ENCODE measurements at regions not wholly inside any gene's neighbourhood (a gene's known extent, or its start where the extent isn't known, plus 50 kb on each side); places are given as distances from the start of the nearest gene placed in this dataset.

- H3K27me3 ChIP-seq (replicated peaks in 1 of 4; ENCODE audit: control insufficient read depth in 3 of 4, extremely low read depth in 1 of 4, insufficient read depth in 3 of 4, low read length in 3 of 4), result peaks cover 0 to 5% (median 0%) of the 10 kb centered on the region in 4 experiments; a peak in 2 of 7 replicates
- no peak overlapping the region for H2BK12ac ChIP-seq (ENCODE audit: low read depth, low read length)
- no peak overlapping the region for H3K4me2 ChIP-seq (ENCODE audit: insufficient read depth in 1 of 2, low read depth in 2 of 2, low read length in 2 of 2)
- no peak overlapping the region for H3K23ac ChIP-seq (ENCODE audit: insufficient read length)
- H4K8ac ChIP-seq (ENCODE audit: extremely low read depth, insufficient read depth, low read length), result no peak overlapping the region
- H3K14ac ChIP-seq (ENCODE audit: insufficient read length), result no peak overlapping the region
- no peak overlapping the region for H4K5ac ChIP-seq (ENCODE audit: insufficient read length, low read depth, low read length)
- H3K4me1 ChIP-seq (replicated peaks in 1 of 4; ENCODE audit: control insufficient read depth in 3 of 4, insufficient read depth in 4 of 4, low read length in 3 of 4), result peaks cover 0 to 14% (median 11%) of the 10 kb centered on the region in 4 experiments; a peak in 3 of 7 replicates
- H3K4ac ChIP-seq (replicated peaks; ENCODE audit: insufficient read length, low read depth, low read length), result no peak overlapping the region
- H2BK20ac ChIP-seq (ENCODE audit: low read length), result no peak overlapping the region
- WGBS, 2 experiments (ENCODE audit: extremely low coverage in 1 of 2, insufficient coverage in 1 of 2, insufficient read length in 1 of 2, insufficient replicate concordance in 2 of 2, low coverage in 1 of 2, low lambda C conversion rate in 2 of 2, missing lambda C conversion rate in 1 of 2), result 94% methylated on average over 8 of the region's 8 CpGs; no CpG with 5 or more reads in 1 of the 2 experiments
- no peak overlapping the region for H3K27ac ChIP-seq (ENCODE audit: low read depth, low read length)
- POLR2A ChIA-PET (ENCODE audit: partially characterized antibody), result no interaction called here
- H3K23me2 ChIP-seq (ENCODE audit: low read depth, low read length), result no peaks in the 10 kb centered on the region
- H2BK5ac ChIP-seq (ENCODE audit: low read depth, low read length), result no peak overlapping the region
- H3K4me3 ChIP-seq (ENCODE audit: extremely low read depth in 1 of 4, insufficient read depth in 2 of 4, low read depth in 3 of 4, low read length in 4 of 4), result no peak overlapping the region
- no peak overlapping the region for H2BK15ac ChIP-seq (ENCODE audit: low read length)
- H4K20me1 ChIP-seq (replicated peaks in 1 of 2; ENCODE audit: control insufficient read depth in 1 of 2, insufficient read depth in 2 of 2, low read length in 2 of 2), result no peaks in the 10 kb centered on the region
- FAIRE-seq (no peak), DNase-seq (ENCODE audit: low read depth in 1 of 2, low spot score in 2 of 2) (no peak)
- no peak overlapping the region for H3K9ac ChIP-seq (replicated peaks in 1 of 4; ENCODE audit: extremely low read depth in 1 of 4, low read depth in 3 of 4, low read length in 3 of 4)
- no peak overlapping the region for H3K18ac ChIP-seq (ENCODE audit: extremely low read depth, low read length)
- CTCF ChIA-PET (ENCODE audit: partially characterized antibody), result interaction anchor here (1.3 kb wide), 1 partner anchor 12 kb away, joined by 3 read pairs; no protein-coding TSS in a partner anchor
- H2AFZ ChIP-seq (ENCODE audit: low read length), result no peak overlapping the region
- H3K79me1 ChIP-seq (ENCODE audit: low read depth, low read length), result no peaks in the 10 kb centered on the region
- no peak overlapping the region for H2AK5ac ChIP-seq (ENCODE audit: low read depth, low read length)
- H3K79me2 ChIP-seq (ENCODE audit: control insufficient read depth in 1 of 2, insufficient read depth in 2 of 2, low read length in 2 of 2), result no peaks in the 10 kb centered on the region
- H3K36me3 ChIP-seq (ENCODE audit: control insufficient read depth in 2 of 4, insufficient read depth in 4 of 4, low read length in 3 of 4), result no peaks in the 10 kb centered on the region
- H3K56ac ChIP-seq (replicated peaks; ENCODE audit: insufficient read length, low read depth, low read length), result no peak overlapping the region
- H2BK120ac ChIP-seq (replicated peaks; ENCODE audit: low read depth, low read length), result no peak overlapping the region
- no peak overlapping the region for H4K91ac ChIP-seq (replicated peaks; ENCODE audit: insufficient read length, low read length)
- H3K9me3 ChIP-seq (ENCODE audit: insufficient read depth in 2 of 2, low read depth in 1 of 2, low read length in 1 of 2), result no peaks in the 10 kb centered on the region
- TF ChIP-seq SP2 (IDR thresholded peaks at IDR 0.05; ENCODE audit: low read length), result no peak
- no peak for TF ChIP-seq PHF8 (conservative IDR thresholded peaks at IDR 0.05; ENCODE audit: low read depth, low read length)
- no peak for TF ChIP-seq CREB1 (IDR thresholded peaks at IDR 0.05)
- TF ChIP-seq SRF (IDR thresholded peaks at IDR 0.05; ENCODE audit: low read depth, low read length), result no peak
- no peak for TF ChIP-seq TCF12 (IDR thresholded peaks at IDR 0.05; ENCODE audit: low read depth, low read length)
- TF ChIP-seq POLR2AphosphoS5 (IDR thresholded peaks at IDR 0.05; ENCODE audit: low read depth, low read length), result no peak
- no peak for TF ChIP-seq EP300 (IDR thresholded peaks at IDR 0.05; ENCODE audit: borderline replicate concordance in 1 of 2, low read depth in 2 of 2, low read length in 2 of 2)
- no peak for TF ChIP-seq EGR1 (IDR thresholded peaks at IDR 0.05; ENCODE audit: borderline replicate concordance, low read depth, low read length)
- TF ChIP-seq FOSL1 (IDR thresholded peaks at IDR 0.05; ENCODE audit: insufficient read depth, low read depth, low read length), result no peak
- no peak for TF ChIP-seq SUZ12 (IDR thresholded peaks at IDR 0.05; ENCODE audit: low read length)
- no peak for TF ChIP-seq POU5F1 (IDR thresholded peaks at IDR 0.05; ENCODE audit: low read depth, low read length)
- no peak for TF ChIP-seq YY1 (IDR thresholded peaks at IDR 0.05; ENCODE audit: low read depth, low read length)
- TF ChIP-seq, protein P1, sequence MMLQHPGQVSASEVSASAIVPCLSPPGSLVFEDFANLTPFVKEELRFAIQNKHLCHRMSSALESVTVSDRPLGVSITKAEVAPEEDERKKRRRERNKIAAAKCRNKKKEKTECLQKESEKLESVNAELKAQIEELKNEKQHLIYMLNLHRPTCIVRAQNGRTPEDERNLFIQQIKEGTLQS (IDR thresholded peaks at IDR 0.05; ENCODE audit: insufficient read depth, low read depth, low read length), result no peak
- no peak for TF ChIP-seq BCL11A (IDR thresholded peaks at IDR 0.05; ENCODE audit: low read depth in 2 of 2, low read length in 2 of 2)
- TF ChIP-seq RBBP5 (IDR thresholded peaks at IDR 0.05; ENCODE audit: borderline replicate concordance, low read depth, low read length), result no peak
Measured at GRCh38 chr3:193830791-193831191, 237.8 kb downstream of the OPA1 start.

All from H1 (cell line).